Chondrocyte (in vitro differentiated cells): ENCODE measurements at regions not wholly inside any gene's neighbourhood (a gene's known extent, or its start where the extent isn't known, plus 50 kb on each side); places are given as distances from the start of the nearest gene placed in this dataset.

Source experiments
- DNase-seq: peaks from one replicate; pipeline ENCODE4 v3.0.0; 2021; ENCODE audit warnings: mixed read lengths, low spot score
- H3K27ac Mint-ChIP-seq: one replicate; pipeline ENCODE4 v1.8.0; 2021; ENCODE audit warnings: mild to moderate bottlenecking, moderate library complexity, mixed read lengths; ENCODE audit not compliant: unreplicated experiment
- H3K27me3 Mint-ChIP-seq: 2 replicates; pipeline ENCODE4 v1.8.0; 2021; ENCODE audit warnings: low read depth, mixed read lengths
- H3K36me3 Mint-ChIP-seq: 2 replicates; pipeline ENCODE4 v1.8.0; 2021; ENCODE audit warnings: low read depth, mixed read lengths
- H3K4me1 Mint-ChIP-seq: 2 replicates; pipeline ENCODE4 v1.8.0; 2021; ENCODE audit warnings: low read depth, mild to moderate bottlenecking, mixed read lengths
- H3K4me3 Mint-ChIP-seq: one replicate; pipeline ENCODE4 v1.8.0; 2021; ENCODE audit warnings: mild to moderate bottlenecking, moderate library complexity, mixed read lengths; ENCODE audit not compliant: unreplicated experiment
- H3K9me3 Mint-ChIP-seq: 2 replicates; pipeline ENCODE4 v1.8.0; 2021; ENCODE audit warnings: low read depth, mixed read lengths
- CTCF ChIP-seq: fragments of 200-600 bp; sonication (generic); IDR thresholded peaks from 2 replicates; pipeline ENCODE4 v1.5.0; 2021; ENCODE audit warnings: antibody characterized with exemption, mild to moderate bottlenecking, moderate library complexity

- TF ChIP-seq CTCF: no peak
These were observed 161.3 kb downstream of the INSIG2 start for GRCh38 chr2:118249531-118249930.

GRCh38 chr2:118246726-118247125 lies 158.5 kb downstream of the INSIG2 start:
- no peaks in the 10 kb centered on the region for H3K4me1 Mint-ChIP-seq
- H3K27ac Mint-ChIP-seq: no peak overlapping the region
- H3K27me3 Mint-ChIP-seq: peaks cover 17% of the 10 kb centered on the region
- H3K36me3 Mint-ChIP-seq: no peaks in the 10 kb centered on the region
- TF ChIP-seq CTCF: no peak
- DNase-seq: no peak
- H3K4me3 Mint-ChIP-seq: no peak overlapping the region
- no peaks in the 10 kb centered on the region for H3K9me3 Mint-ChIP-seq

More at GRCh38 chr2:118249531-118249930, 161.3 kb downstream of the INSIG2 start:
- DNase-seq: no peak
- no peak overlapping the region for H3K27ac Mint-ChIP-seq
- H3K4me1 Mint-ChIP-seq: no peaks in the 10 kb centered on the region
- no peaks in the 10 kb centered on the region for H3K36me3 Mint-ChIP-seq
- peaks cover 12% of the 10 kb centered on the region for H3K27me3 Mint-ChIP-seq
- no peaks in the 10 kb centered on the region for H3K9me3 Mint-ChIP-seq
- H3K4me3 Mint-ChIP-seq: no peak overlapping the region

GRCh38 chr2:118246079-118246478 lies 157.8 kb downstream of the INSIG2 start:
- Mint-ChIP-seq H3K27ac (no peak overlapping the region), H3K36me3 (no peaks in the 10 kb centered on the region), H3K4me3 (no peak overlapping the region), H3K27me3 (peaks cover 17% of the 10 kb centered on the region), H3K4me1 (no peaks in the 10 kb centered on the region), H3K9me3 (no peaks in the 10 kb centered on the region)
- DNase-seq: no peak
- no peak for TF ChIP-seq CTCF

GRCh38 chr2:118244686-118245085 lies 156.4 kb downstream of the INSIG2 start:
- DNase-seq: no peak
- H3K36me3 Mint-ChIP-seq: no peaks in the 10 kb centered on the region
- no peak for TF ChIP-seq CTCF
- no peak overlapping the region for H3K27ac Mint-ChIP-seq
- H3K27me3 Mint-ChIP-seq: peaks cover 20% of the 10 kb centered on the region
- no peak overlapping the region for H3K4me3 Mint-ChIP-seq
- H3K9me3 Mint-ChIP-seq: no peaks in the 10 kb centered on the region
- H3K4me1 Mint-ChIP-seq: no peaks in the 10 kb centered on the region

GRCh38 chr2:118243031-118243430 lies 154.8 kb downstream of the INSIG2 start:
- Mint-ChIP-seq H3K4me1 (no peaks in the 10 kb centered on the region), H3K4me3 (no peak overlapping the region), H3K36me3 (no peaks in the 10 kb centered on the region), H3K27me3 (peaks cover 20% of the 10 kb centered on the region), H3K9me3 (peaks cover 4% of the 10 kb centered on the region), H3K27ac (no peak overlapping the region)
- TF ChIP-seq CTCF: no peak
- no peak for DNase-seq
